Keratinocyte (primary cell): ENCODE measurements at regions not wholly inside any gene's neighbourhood (a gene's known extent, or its start where the extent isn't known, plus 50 kb on each side); places are given as distances from the start of the nearest gene placed in this dataset.

Source experiments
- CTCF ChIP-seq, 3 experiments: IDR thresholded peaks in 1 of 3; conservative IDR thresholded peaks in 1 of 3; optimal IDR thresholded peaks in 1 of 3; 2 replicates in 2 of 3; 3 replicates in 1 of 3; pipeline versions ENCODE3 to v1.5.1; 2011; ENCODE audit warnings: low read length in 3 of 3, mild to moderate bottlenecking in 3 of 3, moderate library complexity in 2 of 3, control low read depth in 1 of 3, inconsistent platforms in 1 of 3; ENCODE audit not compliant: insufficient read depth in 2 of 3; ENCODE audit errors: extremely low read depth in 1 of 3
- EZH2 ChIP-seq: IDR thresholded peaks from one replicate; pipeline ENCODE4 v1.6.1; 2012; ENCODE audit warnings: inconsistent platforms, mild to moderate bottlenecking, low read length, moderate library complexity

DNA sequence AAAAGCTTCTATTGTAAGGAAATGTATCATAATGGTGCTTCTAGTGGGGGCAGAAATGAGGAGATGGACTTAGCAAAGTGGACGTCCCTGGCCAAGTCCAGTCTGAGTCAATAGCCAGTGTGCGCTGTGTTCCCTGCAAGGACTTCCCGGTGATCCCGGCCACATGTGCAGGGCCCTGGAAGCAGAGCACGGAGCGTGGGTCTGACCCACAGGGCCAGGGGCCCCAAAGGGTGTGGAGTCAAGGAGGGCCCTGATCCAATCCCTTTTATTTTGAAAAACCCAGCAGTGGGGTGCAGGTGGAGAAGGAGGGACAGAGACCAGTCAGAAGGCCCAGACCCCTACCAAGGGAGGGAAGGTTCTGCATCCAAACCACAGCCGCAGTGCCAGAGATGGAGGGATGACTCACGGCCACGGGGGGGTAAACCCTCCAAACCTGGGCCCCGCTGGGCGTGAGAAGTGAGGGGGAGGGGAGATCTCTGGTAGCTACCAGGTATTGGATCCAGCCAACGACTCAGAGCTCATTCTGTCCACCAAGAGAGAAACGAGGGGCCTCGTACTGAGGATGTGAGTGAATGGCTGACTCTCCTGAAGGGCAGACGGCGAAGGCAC lies 57.2 kb upstream of the VIPR2 start:
- TF ChIP-seq CTCF (optimal IDR thresholded peaks at IDR 0.05 in 1 of 3, IDR thresholded peaks at IDR 0.05 in 1 of 3, conservative IDR thresholded peaks at IDR 0.05 in 1 of 3; ENCODE audit: extremely low read depth in 1 of 3, insufficient read depth in 2 of 3, low read length in 3 of 3) (no peak), EZH2 (no peak)
